ENCODE measurements at regions not wholly inside any gene's neighbourhood (a gene's known extent, or its start where the extent isn't known, plus 50 kb on each side); places are given as distances from the start of the nearest gene placed in this dataset.

DNA sequence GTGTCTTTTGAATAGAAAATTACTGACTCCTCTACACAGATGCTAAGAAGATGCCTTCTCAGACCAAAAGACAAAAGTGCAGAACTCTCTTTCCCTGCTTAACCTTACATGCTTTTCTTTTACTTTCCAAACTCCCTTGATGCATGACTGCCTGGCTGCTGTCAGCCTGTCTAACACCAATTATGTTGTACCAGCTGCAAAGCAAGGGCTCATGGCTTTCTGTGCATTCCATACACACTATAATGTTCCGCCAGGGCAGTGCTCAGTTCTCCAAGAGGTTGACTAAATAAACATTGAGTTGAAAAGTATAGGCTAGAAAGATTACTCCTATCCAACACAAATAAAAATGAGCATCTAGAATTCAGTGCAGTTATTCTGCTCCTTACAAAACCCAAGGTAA, 330.4 kb upstream of the NBEA start:
- no peak for ATAC-seq
- no peak for TF ChIP-seq CSDC2 (CRISPR knock-in tag; IDR thresholded peaks at IDR 0.05)
- no peak for TF ChIP-seq BACH2 (CRISPR knock-in tag; IDR thresholded peaks at IDR 0.05; ENCODE audit: borderline replicate concordance)
- TF ChIP-seq ZC3H10 (CRISPR knock-in tag; IDR thresholded peaks at IDR 0.05), result no peak
- TF ChIP-seq OSR1 (CRISPR knock-in tag; IDR thresholded peaks at IDR 0.05), result no peak
- no peak for TF ChIP-seq ARNTL (CRISPR knock-in tag; IDR thresholded peaks at IDR 0.05; ENCODE audit: borderline replicate concordance, low read depth)
- no peak for TF ChIP-seq RARB (CRISPR knock-in tag; IDR thresholded peaks at IDR 0.05)
- TF ChIP-seq ISL1 (CRISPR knock-in tag; IDR thresholded peaks at IDR 0.05), result no peak
- no peak for TF ChIP-seq ZNF8 (CRISPR knock-in tag; IDR thresholded peaks at IDR 0.05)
- no peak for TF ChIP-seq TCF4 (CRISPR knock-in tag; IDR thresholded peaks at IDR 0.05; ENCODE audit: borderline replicate concordance)
- TF ChIP-seq, protein P1, sequence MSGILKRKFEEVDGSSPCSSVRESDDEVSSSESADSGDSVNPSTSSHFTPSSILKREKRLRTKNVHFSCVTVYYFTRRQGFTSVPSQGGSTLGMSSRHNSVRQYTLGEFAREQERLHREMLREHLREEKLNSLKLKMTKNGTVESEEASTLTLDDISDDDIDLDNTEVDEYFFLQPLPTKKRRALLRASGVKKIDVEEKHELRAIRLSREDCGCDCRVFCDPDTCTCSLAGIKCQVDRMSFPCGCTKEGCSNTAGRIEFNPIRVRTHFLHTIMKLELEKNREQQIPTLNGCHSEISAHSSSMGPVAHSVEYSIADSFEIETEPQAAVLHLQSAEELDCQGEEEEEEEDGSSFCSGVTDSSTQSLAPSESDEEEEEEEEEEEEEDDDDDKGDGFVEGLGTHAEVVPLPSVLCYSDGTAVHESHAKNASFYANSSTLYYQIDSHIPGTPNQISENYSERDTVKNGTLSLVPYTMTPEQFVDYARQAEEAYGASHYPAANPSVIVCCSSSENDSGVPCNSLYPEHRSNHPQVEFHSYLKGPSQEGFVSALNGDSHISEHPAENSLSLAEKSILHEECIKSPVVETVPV (CRISPR knock-in tag; IDR thresholded peaks at IDR 0.05), result no peak
- TF ChIP-seq GLIS3 (CRISPR knock-in tag; IDR thresholded peaks at IDR 0.05), result no peak
- TF ChIP-seq TOX (CRISPR knock-in tag; IDR thresholded peaks at IDR 0.05; ENCODE audit: borderline replicate concordance), result no peak
- no peak for TF ChIP-seq ESRRG (CRISPR knock-in tag; IDR thresholded peaks at IDR 0.05)
- TF ChIP-seq ZNF70 (CRISPR knock-in tag; IDR thresholded peaks at IDR 0.05), result no peak

DNA sequence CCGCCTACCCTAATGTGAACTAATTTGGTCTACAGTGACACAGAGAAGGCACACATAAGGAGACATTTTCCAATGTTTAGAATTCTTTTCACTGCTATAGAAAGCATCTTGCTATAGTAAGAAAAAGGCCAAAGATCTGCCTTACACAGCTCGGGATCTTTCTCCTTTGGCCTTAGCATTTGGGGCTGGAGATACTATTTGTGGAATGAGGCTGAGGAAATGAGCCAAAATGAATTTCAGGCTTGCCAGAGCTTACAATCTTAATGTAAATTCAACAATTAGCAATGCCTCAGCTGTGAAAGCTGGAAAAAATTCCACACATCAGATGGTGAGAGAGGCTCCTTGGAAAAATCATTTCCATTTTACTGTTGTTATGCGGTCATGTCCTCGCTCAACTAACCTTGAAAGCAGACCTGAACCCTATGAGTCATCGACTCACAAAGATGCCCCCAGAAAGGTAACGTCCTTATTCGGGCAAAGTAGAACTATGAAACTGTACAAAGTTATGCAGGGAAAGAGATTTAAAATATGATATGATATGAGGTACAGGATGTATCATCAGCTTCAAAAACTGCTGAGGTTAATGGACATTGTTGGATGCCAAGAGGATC, 324.5 kb upstream of the NBEA start:
- TF ChIP-seq, protein P2, sequence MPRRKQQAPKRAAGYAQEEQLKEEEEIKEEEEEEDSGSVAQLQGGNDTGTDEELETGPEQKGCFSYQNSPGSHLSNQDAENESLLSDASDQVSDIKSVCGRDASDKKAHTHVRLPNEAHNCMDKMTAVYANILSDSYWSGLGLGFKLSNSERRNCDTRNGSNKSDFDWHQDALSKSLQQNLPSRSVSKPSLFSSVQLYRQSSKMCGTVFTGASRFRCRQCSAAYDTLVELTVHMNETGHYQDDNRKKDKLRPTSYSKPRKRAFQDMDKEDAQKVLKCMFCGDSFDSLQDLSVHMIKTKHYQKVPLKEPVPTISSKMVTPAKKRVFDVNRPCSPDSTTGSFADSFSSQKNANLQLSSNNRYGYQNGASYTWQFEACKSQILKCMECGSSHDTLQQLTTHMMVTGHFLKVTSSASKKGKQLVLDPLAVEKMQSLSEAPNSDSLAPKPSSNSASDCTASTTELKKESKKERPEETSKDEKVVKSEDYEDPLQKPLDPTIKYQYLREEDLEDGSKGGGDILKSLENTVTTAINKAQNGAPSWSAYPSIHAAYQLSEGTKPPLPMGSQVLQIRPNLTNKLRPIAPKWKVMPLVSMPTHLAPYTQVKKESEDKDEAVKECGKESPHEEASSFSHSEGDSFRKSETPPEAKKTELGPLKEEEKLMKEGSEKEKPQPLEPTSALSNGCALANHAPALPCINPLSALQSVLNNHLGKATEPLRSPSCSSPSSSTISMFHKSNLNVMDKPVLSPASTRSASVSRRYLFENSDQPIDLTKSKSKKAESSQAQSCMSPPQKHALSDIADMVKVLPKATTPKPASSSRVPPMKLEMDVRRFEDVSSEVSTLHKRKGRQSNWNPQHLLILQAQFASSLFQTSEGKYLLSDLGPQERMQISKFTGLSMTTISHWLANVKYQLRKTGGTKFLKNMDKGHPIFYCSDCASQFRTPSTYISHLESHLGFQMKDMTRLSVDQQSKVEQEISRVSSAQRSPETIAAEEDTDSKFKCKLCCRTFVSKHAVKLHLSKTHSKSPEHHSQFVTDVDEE (CRISPR knock-in tag; IDR thresholded peaks at IDR 0.05), result no peak
- TF ChIP-seq ZFP30 (CRISPR knock-in tag; IDR thresholded peaks at IDR 0.05) (no peak), RARB (CRISPR knock-in tag; IDR thresholded peaks at IDR 0.05) (no peak), TOX (CRISPR knock-in tag; IDR thresholded peaks at IDR 0.05; ENCODE audit: borderline replicate concordance) (no peak), TCF4 (CRISPR knock-in tag; IDR thresholded peaks at IDR 0.05; ENCODE audit: borderline replicate concordance) (no peak), ESRRG (CRISPR knock-in tag; IDR thresholded peaks at IDR 0.05) (no peak), BACH2 (CRISPR knock-in tag; IDR thresholded peaks at IDR 0.05; ENCODE audit: borderline replicate concordance) (no peak), OSR1 (CRISPR knock-in tag; IDR thresholded peaks at IDR 0.05) (no peak), SNAI2 (CRISPR knock-in tag; IDR thresholded peaks at IDR 0.05) (no peak)
- TF ChIP-seq, protein P3, sequence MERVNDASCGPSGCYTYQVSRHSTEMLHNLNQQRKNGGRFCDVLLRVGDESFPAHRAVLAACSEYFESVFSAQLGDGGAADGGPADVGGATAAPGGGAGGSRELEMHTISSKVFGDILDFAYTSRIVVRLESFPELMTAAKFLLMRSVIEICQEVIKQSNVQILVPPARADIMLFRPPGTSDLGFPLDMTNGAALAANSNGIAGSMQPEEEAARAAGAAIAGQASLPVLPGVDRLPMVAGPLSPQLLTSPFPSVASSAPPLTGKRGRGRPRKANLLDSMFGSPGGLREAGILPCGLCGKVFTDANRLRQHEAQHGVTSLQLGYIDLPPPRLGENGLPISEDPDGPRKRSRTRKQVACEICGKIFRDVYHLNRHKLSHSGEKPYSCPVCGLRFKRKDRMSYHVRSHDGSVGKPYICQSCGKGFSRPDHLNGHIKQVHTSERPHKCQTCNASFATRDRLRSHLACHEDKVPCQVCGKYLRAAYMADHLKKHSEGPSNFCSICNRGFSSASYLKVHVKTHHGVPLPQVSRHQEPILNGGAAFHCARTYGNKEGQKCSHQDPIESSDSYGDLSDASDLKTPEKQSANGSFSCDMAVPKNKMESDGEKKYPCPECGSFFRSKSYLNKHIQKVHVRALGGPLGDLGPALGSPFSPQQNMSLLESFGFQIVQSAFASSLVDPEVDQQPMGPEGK (CRISPR knock-in tag; IDR thresholded peaks at IDR 0.05; ENCODE audit: borderline replicate concordance), result no peak
- ATAC-seq, result peak; percentile 25; the same call in 1 of the 3 replicates

DNA sequence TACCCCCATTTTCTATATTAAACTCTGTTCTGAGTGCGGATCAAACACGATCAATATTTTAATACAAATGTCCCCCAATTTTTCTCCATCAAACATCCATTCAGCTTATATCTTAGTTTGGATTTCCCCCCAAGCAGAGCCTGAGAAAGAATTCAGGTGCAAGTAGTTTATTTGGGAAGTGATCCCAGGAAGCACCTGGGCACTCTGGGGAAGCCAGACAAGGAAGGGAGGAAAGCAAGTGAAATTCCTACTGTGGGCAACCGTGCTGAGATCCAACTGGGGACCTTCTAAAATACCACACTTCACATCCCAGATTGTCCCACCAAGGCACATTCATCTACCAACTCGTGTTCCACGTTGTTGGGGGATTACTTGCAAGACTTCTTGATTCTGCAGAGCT, 323.4 kb upstream of the NBEA start:
- ATAC-seq, result no peak
- TF ChIP-seq ZNF8 (CRISPR knock-in tag; IDR thresholded peaks at IDR 0.05), result no peak
- no peak for TF ChIP-seq ARNTL (CRISPR knock-in tag; IDR thresholded peaks at IDR 0.05; ENCODE audit: borderline replicate concordance, low read depth)
- no peak for TF ChIP-seq BACH2 (CRISPR knock-in tag; IDR thresholded peaks at IDR 0.05; ENCODE audit: borderline replicate concordance)
- TF ChIP-seq, protein P3 (CRISPR knock-in tag; IDR thresholded peaks at IDR 0.05; ENCODE audit: borderline replicate concordance), result no peak
- no peak for TF ChIP-seq TOX (CRISPR knock-in tag; IDR thresholded peaks at IDR 0.05; ENCODE audit: borderline replicate concordance)
- TF ChIP-seq ZFP30 (CRISPR knock-in tag; IDR thresholded peaks at IDR 0.05), result no peak

DNA sequence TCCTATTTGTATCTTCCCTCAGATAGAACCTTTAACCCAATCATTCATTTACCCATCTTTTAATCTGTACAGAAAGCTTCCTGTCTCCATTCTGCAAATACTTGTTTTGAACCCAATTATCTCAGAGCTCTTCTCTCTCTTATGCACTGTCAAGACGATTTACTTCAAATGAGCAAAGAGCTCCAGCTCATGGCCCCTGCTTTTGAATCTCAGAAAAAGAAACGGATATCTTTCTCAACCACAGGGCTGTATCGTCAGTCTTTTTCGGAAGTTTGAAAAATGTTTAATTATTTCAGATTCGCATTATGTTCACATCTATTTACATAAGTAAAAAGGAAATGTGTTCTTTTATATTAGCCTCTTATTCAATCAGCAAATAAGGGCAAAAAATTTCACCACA, 322.7 kb upstream of the NBEA start:
- no peak for ATAC-seq
- TF ChIP-seq BACH2 (CRISPR knock-in tag; IDR thresholded peaks at IDR 0.05; ENCODE audit: borderline replicate concordance), result no peak
- TF ChIP-seq ZNF70 (CRISPR knock-in tag; IDR thresholded peaks at IDR 0.05), result no peak
- TF ChIP-seq, protein P2 (CRISPR knock-in tag; IDR thresholded peaks at IDR 0.05), result no peak
- TF ChIP-seq OSR1 (CRISPR knock-in tag; IDR thresholded peaks at IDR 0.05), result no peak
- no peak for TF ChIP-seq ZFP30 (CRISPR knock-in tag; IDR thresholded peaks at IDR 0.05)
- TF ChIP-seq ZNF565 (CRISPR knock-in tag; conservative IDR thresholded peaks at IDR 0.05; ENCODE audit: low read depth), result no peak
- no peak for TF ChIP-seq SNAI2 (CRISPR knock-in tag; IDR thresholded peaks at IDR 0.05)
- no peak for TF ChIP-seq ESRRG (CRISPR knock-in tag; IDR thresholded peaks at IDR 0.05)
- TF ChIP-seq, protein P4, sequence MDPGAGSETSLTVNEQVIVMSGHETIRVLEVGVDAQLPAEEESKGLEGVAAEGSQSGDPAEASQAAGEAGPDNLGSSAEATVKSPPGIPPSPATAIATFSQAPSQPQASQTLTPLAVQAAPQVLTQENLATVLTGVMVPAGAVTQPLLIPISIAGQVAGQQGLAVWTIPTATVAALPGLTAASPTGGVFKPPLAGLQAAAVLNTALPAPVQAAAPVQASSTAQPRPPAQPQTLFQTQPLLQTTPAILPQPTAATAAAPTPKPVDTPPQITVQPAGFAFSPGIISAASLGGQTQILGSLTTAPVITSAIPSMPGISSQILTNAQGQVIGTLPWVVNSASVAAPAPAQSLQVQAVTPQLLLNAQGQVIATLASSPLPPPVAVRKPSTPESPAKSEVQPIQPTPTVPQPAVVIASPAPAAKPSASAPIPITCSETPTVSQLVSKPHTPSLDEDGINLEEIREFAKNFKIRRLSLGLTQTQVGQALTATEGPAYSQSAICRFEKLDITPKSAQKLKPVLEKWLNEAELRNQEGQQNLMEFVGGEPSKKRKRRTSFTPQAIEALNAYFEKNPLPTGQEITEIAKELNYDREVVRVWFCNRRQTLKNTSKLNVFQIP (CRISPR knock-in tag; IDR thresholded peaks at IDR 0.05; ENCODE audit: borderline replicate concordance, low read depth), result no peak
- no peak for TF ChIP-seq RARB (CRISPR knock-in tag; IDR thresholded peaks at IDR 0.05)

All from SK-N-SH treated with all-trans-retinoic acid at 6 μM for 48 hours (cell line).